GF-D8 (cell line): ENCODE measurements at regions not wholly inside any gene's neighbourhood (a gene's known extent, or its start where the extent isn't known, plus 50 kb on each side); places are given as distances from the start of the nearest gene placed in this dataset.

Experiments used
- DNase-seq: peaks from one replicate; lab custom pipeline; 2025; lab: John Stamatoyannopoulos, UW

DNA sequence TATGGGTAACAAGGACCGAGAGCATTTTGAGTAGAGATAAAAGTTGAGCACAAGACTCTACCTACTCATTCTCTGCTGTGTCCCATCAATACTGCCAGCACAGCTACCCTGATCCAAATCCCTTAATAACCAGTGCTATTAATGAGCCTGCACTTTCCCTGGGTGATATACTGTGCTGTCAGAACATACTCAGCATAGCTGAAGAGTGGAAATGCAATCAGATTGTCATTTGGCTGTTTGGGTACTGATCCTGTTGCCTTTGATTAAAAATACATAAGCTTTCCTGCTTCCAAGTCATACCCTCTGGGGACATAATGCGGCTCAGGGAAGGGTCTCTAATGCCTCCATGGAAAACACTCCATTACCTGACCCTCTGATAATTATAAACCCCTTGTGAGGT lies 917.5 kb downstream of the SQOR start:
- DNase-seq: no peak

DNA sequence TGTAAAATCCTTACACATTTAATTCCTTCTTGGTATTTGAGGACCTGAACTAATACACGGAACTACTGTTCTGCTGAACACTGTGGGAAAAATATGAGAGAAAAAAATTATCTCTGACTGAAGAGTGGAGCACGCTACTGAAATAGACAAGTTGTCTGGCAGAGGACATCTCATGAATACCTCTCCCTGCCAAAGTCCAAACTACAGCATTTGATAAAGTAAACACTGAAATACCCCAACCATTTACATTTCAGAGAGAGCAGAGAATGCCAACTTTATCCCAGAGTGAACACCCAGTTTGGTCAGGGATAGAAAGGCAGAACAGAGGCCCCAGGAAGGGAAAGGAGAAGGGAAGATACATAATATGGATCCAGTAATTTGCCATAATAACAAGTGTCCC lies 920.7 kb downstream of the SQOR start:
- DNase-seq: no peak

DNA sequence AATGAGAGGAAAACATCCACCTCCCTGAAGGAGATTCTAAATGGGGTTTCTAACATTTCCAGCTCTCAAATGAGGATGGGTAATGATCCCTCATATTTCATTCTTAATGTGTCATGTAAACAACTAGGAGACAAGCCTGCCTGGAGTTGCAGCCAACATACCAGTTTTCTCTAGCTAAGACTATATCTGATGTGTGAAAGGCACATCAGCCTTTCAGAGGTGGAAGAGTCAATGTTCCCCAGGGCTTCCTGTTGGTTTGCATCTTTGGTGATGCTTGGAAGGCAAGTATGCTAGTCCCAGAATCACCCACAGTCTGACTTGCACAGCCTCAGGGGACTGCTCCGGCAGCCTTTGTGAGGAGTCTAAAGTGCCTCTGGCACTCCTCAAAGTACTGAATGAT lies 921.2 kb downstream of the SQOR start:
- no peak for DNase-seq

- no peak for DNase-seq
These were observed 921.9 kb downstream of the SQOR start for GRCh38 chr15:46556559-46557379.

DNA sequence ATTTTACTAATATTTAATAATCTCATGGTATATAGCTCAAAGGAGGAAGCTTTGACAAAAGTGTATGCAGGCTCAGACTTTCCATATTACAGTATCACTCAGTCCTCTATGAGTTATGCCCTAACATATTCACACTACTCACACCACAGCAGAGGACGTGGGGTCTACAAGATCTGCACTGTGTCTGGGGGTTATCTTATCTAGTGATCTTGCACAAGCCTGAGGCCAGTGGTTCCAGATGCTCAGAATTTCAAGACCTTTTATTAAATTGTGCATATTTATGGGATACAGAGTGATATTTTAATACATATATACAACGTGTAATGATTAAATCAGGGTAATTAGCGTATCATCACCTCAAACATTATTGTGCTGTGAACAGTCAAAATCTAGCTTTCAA lies 933.1 kb downstream of the SQOR start:
- no peak for DNase-seq

- no peak for DNase-seq
These were observed 935.0 kb downstream of the SQOR start for GRCh38 chr15:46569781-46570180.

DNA sequence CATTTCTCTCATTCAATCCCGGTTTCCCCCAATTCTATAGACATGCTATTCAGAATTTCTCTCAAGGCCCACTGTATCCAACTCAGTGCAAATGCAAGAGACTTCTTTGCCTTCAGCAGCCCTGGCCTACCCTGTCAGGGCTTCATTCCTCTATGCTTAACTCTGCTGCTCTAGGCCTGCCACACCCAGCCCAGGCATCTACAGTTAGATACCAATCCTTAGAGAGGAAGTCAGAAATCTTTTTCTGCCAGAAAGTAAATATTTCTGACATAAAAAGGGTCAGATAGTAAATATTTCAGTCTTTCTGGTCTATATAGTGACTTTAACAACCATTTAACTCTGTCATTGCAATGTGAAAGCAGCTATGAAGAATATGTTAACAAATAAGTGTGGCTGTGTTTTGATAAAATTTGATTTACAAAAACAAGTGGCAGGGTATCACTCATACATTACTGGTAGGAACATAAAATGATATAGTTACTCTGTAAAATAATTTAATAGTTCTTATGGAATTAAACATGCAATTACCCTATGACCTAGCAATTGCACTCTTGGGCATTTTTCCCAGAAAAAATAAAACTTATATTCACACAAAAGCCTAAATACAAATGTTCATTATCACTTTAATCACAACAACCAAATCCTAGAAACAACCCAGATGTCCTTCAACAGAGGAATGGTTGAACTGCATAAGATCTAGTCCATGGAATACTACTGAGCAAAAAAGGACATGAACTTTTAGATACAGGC lies 942.0 kb downstream of the SQOR start:
- DNase-seq: no peak

GRCh38 chr15:46577767-46578166 lies 942.9 kb downstream of the SQOR start:
- DNase-seq: no peak

GRCh38 chr15:46580487-46580886 lies 945.7 kb downstream of the SQOR start:
- no peak for DNase-seq

GRCh38 chr15:46580924-46581323 lies 946.1 kb downstream of the SQOR start:
- DNase-seq: no peak

DNA sequence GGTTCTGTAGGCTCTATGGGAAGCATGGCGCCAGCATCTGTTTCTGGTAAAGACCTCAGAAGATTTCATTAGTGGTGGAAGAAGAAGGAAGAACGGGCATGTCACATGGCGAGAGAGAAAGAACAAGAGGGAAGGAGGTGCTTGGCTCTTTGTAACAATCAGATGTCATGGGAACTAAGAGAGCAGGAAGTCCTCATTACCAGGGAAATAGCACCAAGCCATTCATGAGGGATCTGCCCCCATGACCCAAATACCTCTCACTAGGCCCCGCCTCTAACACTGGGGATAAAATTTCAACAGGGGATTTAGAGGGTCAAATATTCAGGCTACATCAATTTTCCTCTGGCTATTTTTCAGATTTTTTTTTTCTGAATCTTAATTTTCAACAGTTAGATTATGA lies 954.3 kb downstream of the SQOR start:
- no peak for DNase-seq

- no peak for DNase-seq
These were observed 956.6 kb downstream of the SQOR start for GRCh38 chr15:46591462-46591861.

DNA sequence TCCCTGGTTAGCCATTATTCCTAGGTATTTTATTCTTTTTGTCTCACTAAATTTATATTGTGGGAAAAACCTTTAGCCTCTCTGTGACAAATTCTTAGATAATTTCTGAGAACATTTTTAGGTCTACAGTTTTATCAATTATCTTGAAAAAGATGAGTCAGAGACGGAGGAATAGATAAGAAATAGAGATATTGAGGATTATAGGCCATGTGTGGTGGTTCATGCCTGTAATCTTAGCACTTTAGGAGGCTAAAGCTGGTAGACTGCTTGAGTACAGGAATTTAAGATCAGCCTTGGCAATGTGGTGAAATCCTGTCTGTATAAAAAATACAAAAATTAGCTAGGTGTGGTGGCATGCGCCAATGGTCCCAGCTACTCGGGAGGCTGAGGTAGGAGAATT lies 960.2 kb downstream of the SQOR start:
- no peak for DNase-seq

- DNase-seq: no peak
These were observed 972.2 kb downstream of the SQOR start for GRCh38 chr15:46607077-46607476.

GRCh38 chr15:46616033-46616432 lies 981.2 kb downstream of the SQOR start:
- DNase-seq: no peak

GRCh38 chr15:46617507-46617906 lies 982.7 kb downstream of the SQOR start:
- DNase-seq: no peak

- DNase-seq: no peak
These were observed 984.2 kb downstream of the SQOR start for GRCh38 chr15:46618984-46619383.

DNA sequence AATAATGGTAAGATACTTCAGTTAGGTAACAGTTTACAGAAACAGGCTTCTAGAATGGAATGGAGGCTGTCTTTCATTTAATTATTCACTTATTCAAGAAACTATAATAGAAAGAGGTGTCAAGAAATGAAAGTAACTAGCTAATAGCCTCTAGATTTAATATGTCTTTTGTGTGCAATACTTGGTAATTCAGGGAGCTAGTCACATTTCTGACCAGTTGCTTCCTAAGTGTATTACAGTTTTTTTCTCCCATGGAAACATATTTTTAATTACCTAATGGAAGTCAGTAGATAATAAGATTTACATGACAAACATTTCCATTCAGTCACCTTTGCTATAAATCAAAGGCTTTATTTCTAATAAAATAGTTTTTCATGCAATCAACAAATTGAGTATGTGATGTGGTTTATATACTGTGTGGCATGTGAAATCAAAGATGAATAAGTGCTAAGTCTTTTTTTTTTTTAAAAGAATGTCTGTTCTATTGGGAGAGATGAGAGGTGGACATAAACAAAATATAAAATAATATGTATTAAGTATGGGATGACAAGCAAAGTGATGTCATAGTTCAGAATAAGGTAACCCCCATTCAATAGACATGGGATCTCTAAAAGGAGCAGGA lies 985.7 kb downstream of the SQOR start:
- no peak for DNase-seq

- DNase-seq: no peak
These were observed 988.0 kb downstream of the SQOR start for GRCh38 chr15:46622851-46623250.

GRCh38 chr15:46636206-46636605 lies 1001.4 kb downstream of the SQOR start:
- DNase-seq: no peak

DNA sequence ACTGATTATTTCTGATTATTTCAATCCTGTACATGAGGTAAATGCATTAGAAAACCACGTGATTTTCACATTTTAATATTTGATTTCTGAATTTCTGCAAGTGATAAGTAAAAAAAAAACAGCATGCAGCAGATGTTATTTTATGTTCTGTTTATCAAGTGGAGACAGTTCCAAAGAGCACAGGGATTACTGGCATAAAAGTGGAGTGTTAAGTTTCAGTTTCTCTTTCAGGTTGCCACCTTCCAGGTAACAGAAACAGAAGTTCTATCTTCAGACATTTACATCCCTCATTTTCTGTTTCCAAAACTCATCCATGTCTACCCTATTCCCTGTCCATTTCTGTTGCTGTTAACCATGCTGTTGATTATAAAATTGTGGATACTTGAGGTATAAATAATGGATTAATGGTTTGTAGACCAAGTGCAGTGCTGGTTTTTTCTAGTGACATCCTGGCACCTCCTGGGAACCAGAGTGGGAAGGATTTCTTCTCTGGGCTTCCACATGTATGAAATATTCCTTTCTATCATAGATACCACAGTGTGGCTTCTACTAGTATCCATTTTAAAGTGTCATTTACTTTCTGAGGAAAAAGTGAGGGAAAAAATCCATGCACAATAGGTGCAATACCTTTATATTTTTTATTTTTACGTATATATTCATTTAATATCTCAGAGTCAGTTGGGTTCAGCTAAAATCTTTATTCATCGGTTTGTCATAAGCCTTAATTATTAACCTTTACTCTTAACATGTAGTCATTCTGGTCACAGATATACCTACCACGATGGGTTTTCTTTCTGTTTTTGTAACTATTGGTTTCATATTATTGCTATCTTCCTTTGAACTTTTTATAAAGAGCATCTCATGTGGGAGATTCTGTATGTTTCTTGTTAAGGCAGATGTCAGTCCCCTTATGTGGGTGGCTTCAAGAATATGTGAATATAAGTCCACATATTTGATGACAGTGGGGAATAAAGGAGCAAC lies 1010.0 kb downstream of the SQOR start:
- DNase-seq: no peak

GRCh38 chr15:46646490-46646889 lies 1011.7 kb downstream of the SQOR start:
- no peak for DNase-seq
